ENCODE measurements at regions not wholly inside any gene's neighbourhood (a gene's known extent, or its start where the extent isn't known, plus 50 kb on each side); places are given as distances from the start of the nearest gene placed in this dataset.

DNA sequence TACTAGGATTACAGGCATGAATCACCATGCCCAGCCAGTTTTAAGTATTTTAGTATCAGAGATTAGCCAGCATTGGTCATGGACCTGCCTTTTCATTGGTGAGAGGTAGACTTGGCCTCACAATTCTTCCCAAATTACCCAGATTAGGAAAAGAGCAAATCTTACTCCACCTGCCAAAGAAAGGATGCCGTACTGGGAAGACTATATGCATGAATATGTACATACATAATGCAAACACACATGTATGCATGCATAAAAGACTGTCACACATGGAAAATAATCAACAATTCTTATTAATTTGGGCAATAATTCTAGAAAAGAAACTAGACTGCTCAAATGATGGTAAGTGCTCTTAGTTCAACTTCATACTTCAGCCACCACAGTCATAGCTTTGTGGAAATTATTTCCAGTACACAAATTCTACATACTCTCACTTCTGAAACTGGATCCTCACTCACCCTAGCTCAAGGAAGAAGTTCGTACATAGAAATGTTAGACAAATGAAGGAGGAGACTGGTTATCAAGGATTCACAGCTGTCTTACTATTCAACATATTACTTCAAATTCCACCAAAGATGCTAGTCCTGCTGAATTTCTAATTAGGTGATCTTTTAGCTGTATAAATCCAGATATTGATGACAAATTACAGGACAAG lies 73.7 kb downstream of the MINAR2 start:
- in situ Hi-C loops (cut with HindIII; ENCODE audit: low sequenced_read_pairs): no loop called here
- no peak for DNase-seq (ENCODE audit: low spot score)

DNA sequence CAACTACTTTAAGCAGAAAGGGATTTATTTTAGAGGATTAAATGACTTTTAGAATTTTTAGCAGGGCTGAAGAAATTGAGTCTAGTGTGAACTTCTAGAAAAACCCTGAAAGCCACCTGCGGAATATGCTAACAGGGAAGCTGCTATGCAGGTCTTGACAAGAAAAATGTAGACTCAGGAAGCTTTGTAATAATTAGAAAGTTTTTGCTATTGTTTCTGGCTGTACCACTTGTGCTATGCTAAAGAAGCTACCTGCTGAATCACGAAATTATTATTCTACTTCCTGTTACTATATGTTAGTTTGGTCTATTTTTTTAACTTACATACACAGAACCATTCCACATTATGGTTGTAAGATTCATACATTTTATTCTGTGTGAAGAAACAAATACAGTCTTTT lies 74.0 kb upstream of the CHSY3 start:
- DNase-seq (ENCODE audit: low spot score): no peak
- in situ Hi-C loops (cut with HindIII; ENCODE audit: low sequenced_read_pairs): no loop called here

DNA sequence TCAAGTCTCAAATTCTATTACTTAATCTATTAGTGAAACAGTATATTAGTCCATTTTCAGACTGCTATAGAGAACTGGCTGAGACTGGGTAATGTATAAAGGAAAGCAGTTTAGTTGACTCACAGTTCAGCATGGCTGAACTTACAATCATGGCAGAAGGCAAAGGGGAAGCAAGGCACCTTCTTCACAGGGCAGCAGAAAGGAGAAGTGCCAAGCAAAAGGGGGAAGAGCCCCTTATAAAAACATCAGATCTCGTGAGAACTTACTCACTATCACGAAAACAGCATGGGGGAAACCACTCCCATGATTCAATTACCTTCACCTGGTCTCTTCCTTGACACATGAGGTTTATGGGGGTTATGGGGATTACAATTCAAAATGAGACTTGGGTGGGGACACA lies 67.9 kb upstream of the CHSY3 start:
- in situ Hi-C loops (cut with HindIII; ENCODE audit: low sequenced_read_pairs): no loop called here
- no peak for DNase-seq (ENCODE audit: low spot score)

DNA sequence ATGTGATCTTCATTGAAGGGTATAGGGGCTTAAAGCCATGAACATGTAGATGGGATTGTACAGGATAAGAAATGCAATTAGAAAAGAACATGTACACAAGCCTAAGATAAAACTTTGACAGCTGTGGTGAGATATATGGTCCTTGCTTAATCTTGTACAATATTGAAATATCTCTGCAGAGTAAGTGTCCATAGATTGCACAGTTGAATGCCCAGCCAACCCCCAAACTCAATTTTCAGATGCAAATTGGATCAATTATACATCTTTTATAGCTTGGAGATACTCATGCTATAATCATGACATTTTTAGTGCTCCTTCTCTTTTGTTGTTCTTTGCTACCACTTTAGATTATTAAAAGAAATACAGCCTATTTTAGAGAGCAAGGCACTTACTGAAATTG lies 59.5 kb upstream of the CHSY3 start:
- no peak for DNase-seq (ENCODE audit: low spot score)
- in situ Hi-C loops (cut with HindIII; ENCODE audit: low sequenced_read_pairs): no loop called here

DNA sequence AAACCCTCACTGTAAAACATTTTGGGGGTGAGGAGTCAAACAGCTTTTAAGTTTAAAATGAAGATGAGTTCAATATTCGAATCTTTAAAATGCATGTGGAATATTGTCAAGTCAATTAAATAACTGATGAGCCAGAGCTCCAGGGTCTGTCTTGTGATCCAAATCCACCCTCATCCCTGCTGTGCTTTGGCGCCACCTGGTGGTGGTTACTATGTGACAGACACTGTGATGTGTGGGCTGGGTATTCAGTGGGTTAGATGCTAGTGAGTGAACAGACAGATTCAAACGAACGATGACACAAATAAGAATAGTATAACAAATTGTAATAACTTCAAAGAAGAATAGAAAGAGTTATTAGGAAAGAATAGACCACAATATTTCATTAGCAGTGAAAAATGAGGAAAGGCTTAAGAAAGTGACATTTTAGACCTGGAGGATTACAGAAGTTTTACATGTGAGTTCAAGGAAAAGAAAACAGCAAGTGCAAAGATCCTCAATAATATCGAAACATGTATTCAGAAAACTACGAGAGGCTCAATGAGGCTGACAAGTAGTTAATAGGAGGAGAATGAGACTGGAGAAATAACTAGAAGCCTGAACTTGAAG lies 51.4 kb upstream of the CHSY3 start:
- in situ Hi-C loops (cut with HindIII; ENCODE audit: low sequenced_read_pairs): no loop called here

DNA sequence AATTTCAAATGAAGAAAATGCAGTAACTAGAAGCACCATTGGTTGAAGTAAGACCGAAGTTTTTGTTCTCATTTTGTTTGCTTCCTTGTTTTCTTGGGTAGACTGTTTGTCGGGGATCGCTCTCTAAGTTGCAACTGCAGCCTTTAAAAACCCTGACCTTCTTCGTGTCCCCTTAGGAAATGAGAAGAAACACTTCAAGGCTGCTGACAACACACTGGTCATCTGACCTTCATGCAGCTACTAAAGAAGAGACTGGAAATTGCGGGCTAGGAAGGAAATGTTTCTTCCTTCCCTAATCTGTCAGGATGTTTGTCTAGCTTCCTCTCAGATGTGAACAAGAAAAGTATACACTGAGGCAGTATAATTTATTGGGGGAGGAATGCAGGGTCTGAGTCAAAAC lies 50.7 kb upstream of the CHSY3 start:
- DNase-seq (ENCODE audit: low spot score): no peak

More for the DNA sequence above, 51.4 kb upstream of the CHSY3 start:
- peak; percentile 37 for DNase-seq (ENCODE audit: low spot score)

More for the DNA sequence above, 50.7 kb upstream of the CHSY3 start:
- in situ Hi-C loops (cut with HindIII; ENCODE audit: low sequenced_read_pairs): no loop called here
